Tibial nerve (tissue), 4 donors: ENCODE measurements at regions not wholly inside any gene's neighbourhood (a gene's known extent, or its start where the extent isn't known, plus 50 kb on each side); places are given as distances from the start of the nearest gene placed in this dataset.

Experiments used
- DNase-seq, 2 donors: peaks; one replicate each; pipeline ENCODE4 v3.0.0-alpha.2; 2019; ENCODE audit warnings: low spot score in 2 of 2
- H3K27ac ChIP-seq, 4 donors: fragments of 200-600 bp; sonication (generic) in 3 of 4; one replicate each; pipeline ENCODE4 v1.5.1; 2017 to 2019; ENCODE audit warnings: mild to moderate bottlenecking in 1 of 4
- H3K27me3 ChIP-seq, 2 donors: fragments of 200-600 bp; sonication (generic) in 1 of 2; one replicate each; pipeline versions ENCODE4 v1.5.1 to v1.6.0; 2017 to 2019
- H3K36me3 ChIP-seq, 3 donors: fragments of 200-600 bp; sonication (generic); one replicate each; pipeline ENCODE4 v1.5.1; 2018 to 2019
- H3K4me1 ChIP-seq, 4 donors: fragments of 200-600 bp; sonication (generic) in 3 of 4; one replicate each; pipeline ENCODE4 v1.5.1; 2017 to 2019
- H3K4me3 ChIP-seq, 4 donors: fragments of 200-600 bp; sonication (generic) in 3 of 4; one replicate each; pipeline ENCODE4 v1.5.1; 2017 to 2019; ENCODE audit warnings: mild to moderate bottlenecking in 1 of 4, moderate library complexity in 1 of 4
- H3K9me3 ChIP-seq, 4 donors: fragments of 200-600 bp; sonication (generic) in 3 of 4; one replicate each; pipeline ENCODE4 v1.5.1; 2017 to 2019
- CTCF ChIP-seq, 5 experiments: fragments of 200-600 bp in 3 of 5; fragments of 450-650 bp in 2 of 5; sonication (generic) in 3 of 5; IDR thresholded peaks; one replicate each; pipeline ENCODE4 v1.5.1; 2016 to 2019; ENCODE audit warnings: antibody characterized with exemption in 5 of 5, mild to moderate bottlenecking in 3 of 5, moderate library complexity in 2 of 5
- EP300 ChIP-seq, 2 donors: sonication (generic); formaldehyde crosslinking; IDR thresholded peaks; one replicate each; pipeline ENCODE4 v1.6.1; 2017; ENCODE audit warnings: antibody characterized with exemption in 2 of 2, mild to moderate bottlenecking in 1 of 2
- POLR2A ChIP-seq, 2 donors: fragments of 450-650 bp; IDR thresholded peaks; one replicate each; pipeline ENCODE4 v1.6.1; 2017; ENCODE audit warnings: antibody characterized with exemption in 2 of 2, mild to moderate bottlenecking in 2 of 2, moderate library complexity in 2 of 2
- WGBS, 2 donors: methylation state at CpG; one replicate each; pipeline ENCODE4 v1.1.5; 2018; 5-methylcytosine and 5-hydroxymethylcytosine counted together

GRCh38 chr13:74466864-74467263 lies 332.7 kb upstream of the KLF12 start:
- Histone ChIP-seq H3K4me1 (peaks cover 0 to 8% (median 0%) of the 10 kb centered on the region in 4 donors), H3K27me3 (no peaks in the 10 kb centered on the region), H3K27ac (no peak overlapping the region), H3K9me3 (no peaks in the 10 kb centered on the region), H3K36me3 (no peaks in the 10 kb centered on the region), H3K4me3 (no peak overlapping the region)
- TF ChIP-seq CTCF (IDR thresholded peaks at IDR 0.05) (no peak), EP300 (IDR thresholded peaks at IDR 0.05) (no peak), POLR2A (IDR thresholded peaks at IDR 0.05) (no peak)
- DNase-seq, result no peak

GRCh38 chr13:74466020-74466419 lies 331.8 kb upstream of the KLF12 start:
- no peak overlapping the region for H3K4me3 ChIP-seq
- no peak for DNase-seq
- H3K27me3 ChIP-seq, result no peaks in the 10 kb centered on the region
- H3K9me3 ChIP-seq, result no peaks in the 10 kb centered on the region
- TF ChIP-seq POLR2A (IDR thresholded peaks at IDR 0.05), result no peak
- TF ChIP-seq EP300 (IDR thresholded peaks at IDR 0.05), result no peak
- TF ChIP-seq CTCF (IDR thresholded peaks at IDR 0.05), result no peak
- peaks cover 0 to 8% (median 0%) of the 10 kb centered on the region in 4 donors for H3K4me1 ChIP-seq
- H3K27ac ChIP-seq, result no peak overlapping the region
- 90 to 94% methylated on average over 2 of the region's 2 CpGs for WGBS, 2 donors
- H3K36me3 ChIP-seq, result no peaks in the 10 kb centered on the region

GRCh38 chr13:74465271-74465670 lies 331.1 kb upstream of the KLF12 start:
- DNase-seq, result no peak
- H3K9me3 ChIP-seq, result no peaks in the 10 kb centered on the region
- H3K4me1 ChIP-seq, result peaks cover 0 to 8% (median 0%) of the 10 kb centered on the region in 4 donors
- no peak overlapping the region for H3K4me3 ChIP-seq
- no peaks in the 10 kb centered on the region for H3K36me3 ChIP-seq
- no peaks in the 10 kb centered on the region for H3K27me3 ChIP-seq
- no peak overlapping the region for H3K27ac ChIP-seq
- 87 to 90% methylated on average over 2 of the region's 2 CpGs for WGBS, 2 donors
- no peak for TF ChIP-seq POLR2A (IDR thresholded peaks at IDR 0.05)
- TF ChIP-seq CTCF (IDR thresholded peaks at IDR 0.05), result no peak

- Histone ChIP-seq H3K27ac (no peak overlapping the region), H3K4me1 (peaks cover 0 to 8% (median 0%) of the 10 kb centered on the region in 4 donors), H3K4me3 (no peak overlapping the region), H3K27me3 (no peaks in the 10 kb centered on the region), H3K9me3 (no peaks in the 10 kb centered on the region), H3K36me3 (no peaks in the 10 kb centered on the region)
- DNase-seq, result no peak
- 31 to 43% methylated on average over 3 of the region's 3 CpGs for WGBS, 2 donors
- no peak for TF ChIP-seq EP300 (IDR thresholded peaks at IDR 0.05)
- TF ChIP-seq POLR2A (IDR thresholded peaks at IDR 0.05), result no peak
- no peak for TF ChIP-seq CTCF (IDR thresholded peaks at IDR 0.05)
These were observed 330.5 kb upstream of the KLF12 start for GRCh38 chr13:74464670-74465069.

- no peak for DNase-seq
- Histone ChIP-seq H3K27ac (no peak overlapping the region), H3K4me1 (peaks cover 0 to 8% (median 0%) of the 10 kb centered on the region in 4 donors), H3K36me3 (no peaks in the 10 kb centered on the region), H3K9me3 (no peaks in the 10 kb centered on the region), H3K27me3 (no peaks in the 10 kb centered on the region), H3K4me3 (no peak overlapping the region)
- 42 to 54% methylated on average over 2 of the region's 2 CpGs for whole genome bisulfite sequencing, 2 donors
- TF ChIP-seq EP300 (IDR thresholded peaks at IDR 0.05) (no peak), POLR2A (IDR thresholded peaks at IDR 0.05) (no peak), CTCF (IDR thresholded peaks at IDR 0.05) (no peak)
These were observed 326.8 kb upstream of the KLF12 start for GRCh38 chr13:74461011-74461410.
